Activated CD8-positive, alpha-beta memory T cell treated with anti-CD3 and anti-CD28 coated beads, Interleukin-2, amount 50 U/mL, for 48 hours (primary cell): ENCODE measurements at regions not wholly inside any gene's neighbourhood (a gene's known extent, or its start where the extent isn't known, plus 50 kb on each side); places are given as distances from the start of the nearest gene placed in this dataset.
"Not testable (repeated sequence)": the region's sequence is repeated elsewhere in the genome, so short reads cannot be mapped to it uniquely, and the experiment has no call there.

Experiments used
- DNase-seq: peaks from one replicate; pipeline ENCODE4 v3.0.0-alpha.2; 2020

GRCh38 chr15:31193291-31193690 lies 91.8 kb upstream of the TRPM1 start:
- no peak for DNase-seq

- DNase-seq, result no peak
These were observed 94.3 kb upstream of the TRPM1 start for GRCh38 chr15:31195871-31196270.

- DNase-seq, result peak; percentile 85
These were observed 96.2 kb upstream of the TRPM1 start for GRCh38 chr15:31197497-31198414.

- DNase-seq, result peak; percentile 72
These were observed 99.2 kb upstream of the TRPM1 start for GRCh38 chr15:31200735-31201151.

GRCh38 chr15:31202953-31203352 lies 101.4 kb upstream of the TRPM1 start:
- DNase-seq, result no peak

GRCh38 chr15:31203999-31204398 lies 102.5 kb upstream of the TRPM1 start:
- DNase-seq, result no peak

GRCh38 chr15:31206386-31207181 lies 105.1 kb upstream of the TRPM1 start:
- DNase-seq, result no peak

- no peak for DNase-seq
These were observed 105.7 kb upstream of the TRPM1 start for GRCh38 chr15:31207246-31207645.

- not testable (repeated sequence) for DNase-seq
These were observed 106.3 kb upstream of the TRPM1 start for GRCh38 chr15:31207861-31208260.

- no peak for DNase-seq
These were observed 107.3 kb upstream of the TRPM1 start for GRCh38 chr15:31208817-31209216.

GRCh38 chr15:31211353-31211752 lies 109.8 kb upstream of the TRPM1 start:
- DNase-seq, result no peak

- no peak for DNase-seq
These were observed 111.0 kb upstream of the TRPM1 start for GRCh38 chr15:31212326-31213080.

- DNase-seq, result peak; percentile 47
These were observed 112.3 kb upstream of the KLF13 start for GRCh38 chr15:31214158-31214863.

- DNase-seq, result no peak
These were observed 111.7 kb upstream of the KLF13 start for GRCh38 chr15:31214864-31215489.

- DNase-seq, result peak; percentile 94
These were observed 111.0 kb upstream of the KLF13 start for GRCh38 chr15:31215490-31216214.

- peak; percentile 75 for DNase-seq
These were observed 110.3 kb upstream of the KLF13 start for GRCh38 chr15:31216215-31216911.

- no peak for DNase-seq
These were observed 109.6 kb upstream of the KLF13 start for GRCh38 chr15:31217067-31217466.

- peak; percentile 36 for DNase-seq
These were observed 108.9 kb upstream of the KLF13 start for GRCh38 chr15:31217566-31218270.

- DNase-seq, result no peak
These were observed 107.4 kb upstream of the KLF13 start for GRCh38 chr15:31219221-31219620.

GRCh38 chr15:31221936-31222515 lies 104.6 kb upstream of the KLF13 start:
- no peak for DNase-seq
